Neuronal stem cell (in vitro differentiated cells): ENCODE measurements at regions not wholly inside any gene's neighbourhood (a gene's known extent, or its start where the extent isn't known, plus 50 kb on each side); places are given as distances from the start of the nearest gene placed in this dataset.

Source experiments
- DNase-seq: peaks from one replicate; pipeline ENCODE4 v3.0.0-alpha.2; 2013; ENCODE audit warnings: low spot score
- H2AFZ ChIP-seq: one replicate; pipeline ENCODE4 v1.6.1; 2013; ENCODE audit warnings: mild to moderate bottlenecking, low read length, inconsistent platforms
- H2AK5ac ChIP-seq: 2 replicates; pipeline ENCODE4 v1.6.1; 2013; ENCODE audit warnings: low read depth, mild to moderate bottlenecking, inconsistent platforms, low read length, moderate library complexity, mixed read lengths
- H2BK120ac ChIP-seq: 2 replicates; pipeline ENCODE4 v1.6.1; 2013; ENCODE audit warnings: low read depth, mild to moderate bottlenecking, inconsistent platforms, low read length, moderate library complexity, mixed read lengths
- H2BK12ac ChIP-seq: one replicate; pipeline ENCODE4 v1.6.1; 2013; ENCODE audit warnings: low read length, inconsistent platforms
- H2BK15ac ChIP-seq: 2 replicates; pipeline ENCODE4 v1.6.1; 2013; ENCODE audit warnings: mild to moderate bottlenecking, low read length, inconsistent platforms, mixed read lengths
- H2BK5ac ChIP-seq: one replicate; pipeline ENCODE4 v1.6.1; 2013; ENCODE audit warnings: inconsistent platforms, mild to moderate bottlenecking, low read length, moderate library complexity
- H3K14ac ChIP-seq: one replicate; pipeline ENCODE4 v1.6.1; 2013; ENCODE audit warnings: low read length, inconsistent platforms
- H3K18ac ChIP-seq: 2 replicates; pipeline ENCODE4 v1.6.1; 2013; ENCODE audit warnings: low read length, inconsistent platforms
- H3K23ac ChIP-seq: 2 replicates; pipeline ENCODE4 v1.6.1; 2013; ENCODE audit warnings: low read depth, mild to moderate bottlenecking, mixed read lengths, low read length, inconsistent platforms; ENCODE audit not compliant: poor library complexity
- H3K27ac ChIP-seq: replicated peaks from 3 replicates; pipeline ENCODE4 v1.5.1; 2013; ENCODE audit warnings: low read length, inconsistent platforms
- H3K27me3 ChIP-seq, 3 experiments: 2 replicates each; pipeline ENCODE4 v1.6.1; 2013; ENCODE audit warnings: low read length in 3 of 3, mild to moderate bottlenecking in 2 of 3, inconsistent platforms in 1 of 3, low read depth in 1 of 3, mixed read lengths in 1 of 3, moderate library complexity in 1 of 3; ENCODE audit not compliant: control insufficient read depth in 3 of 3, insufficient read depth in 3 of 3
- H3K36me3 ChIP-seq, 2 donors: replicated peaks in 1 of 2; 2 replicates each; pipeline ENCODE4 v1.6.1; 2013; ENCODE audit warnings: low read length in 2 of 2; ENCODE audit not compliant: control insufficient read depth in 2 of 2, insufficient read depth in 2 of 2
- H3K4ac ChIP-seq: 2 replicates; pipeline ENCODE4 v1.6.1; 2013; ENCODE audit warnings: inconsistent platforms, mild to moderate bottlenecking, low read length, moderate library complexity
- H3K4me1 ChIP-seq, 2 donors: 1 replicate in 1 of 2; 2 replicates in 1 of 2; pipeline ENCODE4 v1.6.1; 2013; ENCODE audit warnings: low read length in 2 of 2, low read depth in 1 of 2; ENCODE audit not compliant: control insufficient read depth in 2 of 2, insufficient read depth in 1 of 2
- H3K4me2 ChIP-seq: one replicate; pipeline ENCODE4 v1.6.1; 2013; ENCODE audit warnings: mild to moderate bottlenecking, low read length, inconsistent platforms; ENCODE audit not compliant: insufficient read depth, poor library complexity, severe bottlenecking
- H3K4me3 ChIP-seq, 2 donors: 2 replicates each; pipeline ENCODE4 v1.5.1; 2013; ENCODE audit warnings: low read length in 2 of 2, mild to moderate bottlenecking in 2 of 2, inconsistent platforms in 1 of 2, moderate library complexity in 1 of 2
- H3K79me1 ChIP-seq: one replicate; pipeline ENCODE4 v1.6.1; 2013; ENCODE audit warnings: low read depth, mild to moderate bottlenecking, inconsistent platforms, low read length, moderate library complexity
- H3K9ac ChIP-seq: one replicate; pipeline ENCODE4 v1.6.1; 2013; ENCODE audit warnings: mild to moderate bottlenecking, low read depth, low read length, inconsistent platforms; ENCODE audit not compliant: poor library complexity
- H3K9me3 ChIP-seq, 2 donors: replicated peaks in 1 of 2; 2 replicates each; pipeline versions ENCODE3 to v1.6.1; 2013; ENCODE audit warnings: low read length in 2 of 2, mild to moderate bottlenecking in 2 of 2, inconsistent platforms in 1 of 2, low read depth in 1 of 2, mixed read lengths in 1 of 2, moderate library complexity in 1 of 2; ENCODE audit not compliant: control insufficient read depth in 2 of 2, insufficient read depth in 1 of 2
- H4K8ac ChIP-seq: one replicate; pipeline ENCODE4 v1.6.1; 2013; ENCODE audit warnings: low read depth, mild to moderate bottlenecking, inconsistent platforms, low read length, moderate library complexity
- H4K91ac ChIP-seq: one replicate; pipeline ENCODE4 v1.6.1; 2013; ENCODE audit warnings: low read length, low read depth, mild to moderate bottlenecking, inconsistent platforms; ENCODE audit not compliant: poor library complexity
- WGBS, 2 donors: extraction: QIAGEN DNeasy Blood & Tissue Kit; methylation state at CpG; one replicate each; pipeline ENCODE4 v1.1.7; 2013; ENCODE audit warnings: missing lambda C conversion rate in 2 of 2, mixed read lengths in 1 of 2; ENCODE audit not compliant: insufficient read length in 2 of 2, insufficient replicate concordance in 1 of 2; ENCODE audit errors: extremely low coverage in 2 of 2; 5-methylcytosine and 5-hydroxymethylcytosine counted together

GRCh38 chr2:125901278-125901677 lies 754.7 kb upstream of the GYPC start:
- H3K14ac ChIP-seq, result no peak overlapping the region
- no peak overlapping the region for H3K4me2 ChIP-seq
- DNase-seq, result no peak
- H2BK120ac ChIP-seq, result no peak overlapping the region
- no peak overlapping the region for H2BK12ac ChIP-seq
- H2AK5ac ChIP-seq, result no peak overlapping the region
- no peak overlapping the region for H3K4me3 ChIP-seq
- no peak overlapping the region for H3K18ac ChIP-seq
- H4K8ac ChIP-seq, result no peak overlapping the region
- H4K91ac ChIP-seq, result no peak overlapping the region
- no peak overlapping the region for H3K4ac ChIP-seq
- no peak overlapping the region for H2AFZ ChIP-seq
- peaks cover 0 to 2% of the 10 kb centered on the region in 2 donors for H3K9me3 ChIP-seq
- H3K9ac ChIP-seq, result no peak overlapping the region
- no peak overlapping the region for H3K27ac ChIP-seq
- no peaks in the 10 kb centered on the region for H3K36me3 ChIP-seq
- H2BK5ac ChIP-seq, result no peak overlapping the region
- H3K23ac ChIP-seq, result no peak overlapping the region
- no peaks in the 10 kb centered on the region for H3K79me1 ChIP-seq
- no peak overlapping the region for H2BK15ac ChIP-seq
- H3K27me3 ChIP-seq, result no peaks in the 10 kb centered on the region
- H3K4me1 ChIP-seq, result no peaks in the 10 kb centered on the region

- Histone ChIP-seq H3K4me1 (peaks cover 0 to 5% of the 10 kb centered on the region in 2 donors), H3K27ac (no peak overlapping the region), H3K9ac (no peak overlapping the region), H2BK120ac (no peak overlapping the region), H3K79me1 (no peaks in the 10 kb centered on the region), H3K9me3 (no peaks in the 10 kb centered on the region), H2BK15ac (no peak overlapping the region), H4K8ac (no peak overlapping the region), H3K18ac (no peak overlapping the region), H2BK12ac (no peak overlapping the region), H3K23ac (no peak overlapping the region), H4K91ac (no peak overlapping the region), H2AK5ac (no peak overlapping the region), H2AFZ (no peak overlapping the region), H2BK5ac (no peak overlapping the region), H3K14ac (no peak overlapping the region), H3K27me3 (no peaks in the 10 kb centered on the region), H3K4ac (no peak overlapping the region), H3K36me3 (no peaks in the 10 kb centered on the region), H3K4me3 (no peak overlapping the region), H3K4me2 (no peak overlapping the region)
- no peak for DNase-seq
- WGBS, 2 donors, result no CpG with 5 or more reads among the region's 7 CpGs
Observed at GRCh38 chr2:125925891-125926546, 729.9 kb upstream of the GYPC start.

GRCh38 chr2:125935559-125935958 lies 720.4 kb upstream of the GYPC start:
- Histone ChIP-seq H2BK120ac (no peak overlapping the region), H3K4me2 (no peak overlapping the region), H3K36me3 (no peaks in the 10 kb centered on the region), H3K4ac (no peak overlapping the region), H3K27ac (no peak overlapping the region), H3K14ac (no peak overlapping the region), H2BK15ac (no peak overlapping the region), H3K23ac (no peak overlapping the region), H4K91ac (no peak overlapping the region), H2AK5ac (no peak overlapping the region), H3K4me3 (no peak overlapping the region), H3K27me3 (no peaks in the 10 kb centered on the region), H3K4me1 (no peaks in the 10 kb centered on the region), H2AFZ (no peak overlapping the region), H3K9ac (no peak overlapping the region), H3K9me3 (peaks cover 0 to 3% of the 10 kb centered on the region in 2 donors), H4K8ac (no peak overlapping the region), H2BK5ac (no peak overlapping the region), H3K18ac (no peak overlapping the region), H2BK12ac (no peak overlapping the region), H3K79me1 (no peaks in the 10 kb centered on the region)
- DNase-seq, result no peak
- WGBS, 2 donors, result no CpG with 5 or more reads among the region's 2 CpGs

DNA sequence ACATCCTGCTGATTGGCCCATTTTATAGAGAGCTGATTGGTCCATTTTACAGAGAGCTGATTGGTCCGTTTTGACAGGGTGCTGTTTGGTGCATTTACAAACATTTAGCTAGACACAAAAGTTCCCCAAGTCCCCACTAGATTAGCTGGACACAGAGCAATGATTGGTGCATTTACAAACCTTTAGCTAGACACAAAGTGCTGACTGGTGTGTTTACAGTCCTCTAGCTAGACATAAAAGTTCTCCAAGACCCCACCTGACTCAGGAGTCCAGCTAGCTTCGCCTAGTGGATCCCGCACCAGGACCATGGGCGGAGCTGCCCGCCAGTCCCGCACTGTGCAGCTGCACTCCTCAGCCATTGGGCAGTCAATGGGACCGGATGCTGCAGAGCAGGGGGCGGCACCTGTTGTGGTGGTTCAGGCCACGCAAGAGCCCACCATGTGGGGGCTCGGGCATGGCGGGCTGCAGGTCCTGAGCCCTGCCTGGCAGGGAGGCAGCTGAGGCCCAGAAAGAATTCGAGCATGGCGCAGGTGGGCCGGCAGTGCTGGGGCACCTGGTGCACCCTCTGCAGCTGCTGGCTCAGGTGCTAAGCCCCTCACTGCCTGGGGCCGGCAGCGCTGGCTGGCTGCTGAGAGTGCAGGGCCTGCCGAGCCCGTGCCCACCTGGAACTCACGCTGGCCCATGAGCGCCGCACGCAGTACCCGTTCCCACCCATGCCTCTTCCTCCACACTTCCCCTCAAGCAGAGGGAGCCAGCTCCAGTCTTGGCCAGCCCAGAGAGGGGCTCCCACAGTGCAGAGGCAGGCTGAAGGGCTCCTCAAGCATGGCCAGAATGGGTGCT lies 713.2 kb upstream of the GYPC start:
- H2BK15ac ChIP-seq, result no peak overlapping the region
- no peak overlapping the region for H3K4ac ChIP-seq
- H3K9ac ChIP-seq, result no peak overlapping the region
- H3K4me3 ChIP-seq, result no peak overlapping the region
- no peak overlapping the region for H3K18ac ChIP-seq
- H3K9me3 ChIP-seq, result peaks cover 0 to 8% of the 10 kb centered on the region in 2 donors
- no peak overlapping the region for H4K91ac ChIP-seq
- DNase-seq, result no peak
- no peak overlapping the region for H2BK12ac ChIP-seq
- no peak overlapping the region for H3K14ac ChIP-seq
- H3K4me1 ChIP-seq, result no peaks in the 10 kb centered on the region
- H3K27ac ChIP-seq, result no peak overlapping the region
- H3K4me2 ChIP-seq, result peak overlapping the region; percentile 2
- no peak overlapping the region for H2AFZ ChIP-seq
- H2BK120ac ChIP-seq, result no peak overlapping the region
- no peak overlapping the region for H2AK5ac ChIP-seq
- peak overlapping the region; percentile 40 for H3K23ac ChIP-seq
- no peak overlapping the region for H4K8ac ChIP-seq
- H3K36me3 ChIP-seq, result no peaks in the 10 kb centered on the region
- no peak overlapping the region for H2BK5ac ChIP-seq
- H3K27me3 ChIP-seq, result no peaks in the 10 kb centered on the region
- no peaks in the 10 kb centered on the region for H3K79me1 ChIP-seq
- no CpG with 5 or more reads among the region's 23 CpGs for WGBS, 2 donors
